AML-193 (cell line): ENCODE measurements at regions not wholly inside any gene's neighbourhood (a gene's known extent, or its start where the extent isn't known, plus 50 kb on each side); places are given as distances from the start of the nearest gene placed in this dataset.

ENCODE experiments used
- DNase-seq, 2 experiments: peaks; one replicate each; lab custom pipeline; 2025; lab: John Stamatoyannopoulos, UW

DNA sequence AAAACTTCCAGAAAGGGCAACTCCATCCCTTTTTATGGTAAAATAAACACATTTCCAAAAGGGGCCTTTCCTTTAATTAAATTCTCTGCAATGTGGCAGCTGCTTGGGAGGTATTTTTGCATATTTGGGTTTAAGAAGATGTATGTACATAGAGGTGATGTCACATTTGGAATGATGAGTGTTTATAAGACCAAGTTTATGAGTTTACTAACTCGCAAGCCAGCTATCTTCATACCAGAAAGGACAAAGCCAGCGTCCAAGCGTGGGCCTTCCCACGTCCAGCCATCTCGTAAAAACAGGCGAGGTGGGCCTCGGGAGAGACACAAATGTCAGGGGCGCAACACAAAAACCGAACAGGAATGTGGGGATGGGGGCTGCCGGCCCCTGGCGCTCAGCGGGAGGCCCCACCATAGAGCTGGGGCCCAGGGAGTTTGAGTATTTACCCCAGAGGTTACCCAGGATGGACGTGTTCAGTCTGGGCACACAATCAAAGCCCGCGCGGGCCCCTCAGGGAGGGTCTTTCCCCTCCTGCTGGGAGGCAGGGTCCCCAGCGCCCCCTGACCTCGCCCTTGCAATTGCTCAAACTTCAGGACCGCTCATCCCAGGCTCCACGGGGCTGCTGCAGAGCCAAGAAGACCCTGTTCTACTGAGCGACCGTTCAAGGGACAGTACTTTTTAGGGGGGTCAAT, 137.3 kb downstream of the TWIST2 start:
- DNase-seq, result no peak

- DNase-seq, result no peak
These were observed 138.1 kb downstream of the TWIST2 start for GRCh38 chr2:238985931-238986446.

DNA sequence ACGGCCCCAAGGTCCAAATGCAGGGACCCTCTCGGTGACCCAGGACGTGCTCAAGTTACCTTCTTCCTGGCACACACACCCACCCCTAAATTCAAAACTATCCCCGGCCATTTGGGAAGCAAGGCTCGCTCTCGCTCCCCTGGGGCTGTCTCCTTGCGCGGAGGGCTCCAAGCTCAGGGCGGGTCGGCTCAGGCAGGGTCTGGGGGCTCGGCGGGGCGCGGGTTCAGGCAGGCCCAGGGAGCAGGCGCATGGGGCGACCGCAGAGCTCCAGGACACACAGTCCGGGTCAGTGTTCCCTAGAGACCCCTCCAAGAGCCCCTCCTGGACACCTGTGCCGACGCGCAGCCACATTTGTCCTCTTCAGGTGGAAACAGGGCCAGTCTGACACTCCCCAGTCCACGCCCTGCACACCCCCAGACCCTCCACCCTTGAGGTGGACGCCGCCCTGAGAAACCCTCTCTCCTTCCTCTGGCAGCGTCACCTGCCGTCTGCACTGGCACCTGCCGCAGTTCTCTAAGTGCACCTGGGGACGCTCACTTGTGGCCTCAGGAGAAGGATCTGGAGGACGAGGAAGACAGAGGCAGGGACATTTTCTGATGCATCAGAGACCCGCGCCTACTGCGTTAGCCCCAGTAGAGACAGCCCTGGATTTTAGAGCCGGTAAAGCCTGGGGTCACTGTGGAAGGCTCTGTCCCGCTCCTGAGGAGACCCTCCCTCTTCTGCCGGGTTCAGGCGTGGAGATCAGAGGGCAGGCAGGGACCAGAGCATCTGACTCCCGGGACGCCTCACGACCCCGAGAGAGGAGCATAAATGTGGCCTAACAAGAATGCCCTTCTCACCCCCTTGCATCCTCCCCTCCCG, 138.8 kb downstream of the TWIST2 start:
- no peak for DNase-seq

DNA sequence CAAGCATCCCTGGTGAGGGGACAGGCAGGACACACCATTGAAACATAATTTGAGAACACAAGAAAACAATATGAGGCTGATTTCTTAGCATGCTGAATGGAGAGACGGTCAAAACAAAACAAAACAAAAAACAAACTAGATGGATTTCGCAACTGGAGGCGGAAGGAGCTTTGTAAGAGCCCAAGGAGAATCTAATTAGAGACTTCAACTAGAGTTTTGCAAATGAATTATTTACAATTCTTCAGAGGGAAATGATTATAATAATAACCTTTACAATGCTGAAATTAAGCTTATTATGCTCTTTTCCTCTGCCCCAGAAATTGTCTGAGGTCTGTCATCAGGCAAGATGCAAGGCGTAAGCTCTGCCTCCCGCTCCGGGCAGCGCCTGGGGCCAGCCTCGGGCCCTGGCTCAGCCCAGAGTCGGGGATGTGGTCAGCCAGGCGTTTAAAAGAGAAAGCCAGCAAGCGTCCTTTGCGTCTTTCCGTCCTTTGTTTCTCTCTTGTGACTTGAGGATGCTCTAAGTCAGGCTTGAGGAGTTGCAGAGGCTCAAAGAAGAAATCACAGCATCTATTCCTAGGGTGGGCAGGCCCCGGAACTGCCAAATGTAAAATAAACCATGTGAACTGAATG, 139.6 kb downstream of the TWIST2 start:
- no peak for DNase-seq

DNA sequence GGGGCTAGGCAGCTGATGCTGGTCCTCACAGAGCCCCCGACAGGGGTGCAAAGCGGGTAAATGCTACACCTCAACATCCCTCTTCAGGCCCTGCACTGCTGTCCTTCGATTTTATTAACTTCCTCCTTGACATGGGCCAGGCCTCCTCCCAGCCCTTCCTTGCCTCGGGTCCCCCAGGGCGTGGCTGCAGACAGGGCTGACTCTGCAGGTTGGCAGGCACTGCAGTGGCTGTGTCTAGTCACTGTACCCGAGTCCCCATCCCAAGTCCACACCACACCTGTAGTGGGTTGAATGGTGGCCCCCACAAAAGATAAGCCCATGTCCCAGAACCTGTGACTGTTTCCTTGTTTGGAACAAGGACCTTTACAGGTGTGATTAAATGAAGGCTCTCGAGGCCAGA, 140.2 kb downstream of the TWIST2 start:
- DNase-seq, result no peak

GRCh38 chr2:238988752-238989151, 140.9 kb downstream of the TWIST2 start:
- no peak for DNase-seq

DNA sequence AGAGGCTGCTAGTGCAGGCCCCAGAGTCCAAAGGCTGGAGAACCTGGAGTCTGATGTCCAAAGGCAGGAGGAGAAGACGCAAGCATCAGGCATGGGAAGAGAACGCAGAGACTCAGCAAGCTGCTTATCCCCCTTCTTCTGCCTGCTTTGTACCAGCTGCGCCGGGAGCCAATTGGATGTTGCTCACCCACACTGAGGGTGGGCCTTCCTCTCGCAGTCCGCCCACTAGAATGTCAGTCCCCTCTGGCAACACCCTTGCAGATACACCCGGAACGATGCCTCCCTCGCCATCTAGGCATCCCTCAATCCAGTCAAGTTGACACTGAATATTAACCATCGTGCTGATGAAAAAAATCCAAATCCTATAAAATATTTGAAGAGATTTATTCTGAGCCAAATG, 141.6 kb downstream of the TWIST2 start:
- DNase-seq, result no peak

GRCh38 chr2:238994432-238994831, 146.5 kb downstream of the TWIST2 start:
- DNase-seq, result no peak

DNA sequence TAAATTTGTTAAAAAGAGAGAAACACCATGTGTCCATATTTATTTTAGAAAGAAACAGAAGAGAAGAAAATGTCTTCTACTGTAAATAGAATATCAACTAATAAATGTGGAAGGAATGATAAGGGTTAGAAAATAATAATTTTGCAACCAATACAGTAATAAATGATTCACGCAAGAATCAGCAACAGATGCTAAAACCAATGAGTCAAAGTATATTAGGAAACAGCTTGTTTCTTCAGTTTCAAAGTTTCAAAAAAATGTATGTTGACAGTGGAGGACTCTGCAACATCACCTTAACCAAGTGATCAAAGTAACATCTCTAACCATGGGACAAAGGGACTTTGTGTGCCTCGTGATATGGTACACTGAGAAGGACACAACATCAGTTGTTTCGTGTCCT, 147.0 kb downstream of the TWIST2 start:
- DNase-seq, result no peak

- no peak for DNase-seq
These were observed 147.7 kb downstream of the TWIST2 start for GRCh38 chr2:238995634-238996033.

GRCh38 chr2:238996331-238997136, 148.6 kb downstream of the TWIST2 start:
- no peak for DNase-seq

DNA sequence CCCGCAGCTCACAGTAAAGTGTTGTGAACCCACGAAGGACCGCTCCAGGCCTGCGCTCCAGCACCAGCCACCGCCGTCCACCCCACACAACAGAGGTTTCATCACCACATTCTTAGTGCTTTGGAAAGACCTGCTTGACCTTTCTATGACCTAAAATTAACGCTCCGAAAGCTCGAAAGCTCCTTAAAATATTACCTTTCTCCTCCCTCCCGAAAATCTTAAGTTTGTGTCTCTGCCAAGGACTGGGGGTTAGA, 149.2 kb downstream of the TWIST2 start:
- no peak for DNase-seq

DNA sequence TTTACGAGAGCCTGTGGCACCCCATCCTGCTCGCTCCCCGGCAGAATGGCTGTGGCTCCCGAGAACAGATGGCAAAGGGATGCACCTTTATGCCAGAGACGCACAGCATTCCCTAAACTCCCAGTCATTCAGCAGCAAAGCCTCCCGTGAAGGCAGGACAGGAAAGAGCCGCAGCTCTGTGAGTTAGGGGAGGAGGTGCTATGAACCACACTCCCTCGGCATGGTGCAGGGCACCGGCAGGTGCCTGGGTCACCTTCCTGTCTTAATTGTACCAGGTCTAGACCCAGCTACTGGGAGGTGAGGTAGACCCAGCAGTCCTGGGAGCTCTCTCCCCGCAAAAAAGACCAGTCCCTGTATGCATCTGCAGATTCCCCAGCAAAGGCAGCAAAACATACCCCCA, 149.8 kb downstream of the TWIST2 start:
- DNase-seq, result no peak
